ENCODE measurements at regions not wholly inside any gene's neighbourhood (a gene's known extent, or its start where the extent isn't known, plus 50 kb on each side); places are given as distances from the start of the nearest gene placed in this dataset.

DNA sequence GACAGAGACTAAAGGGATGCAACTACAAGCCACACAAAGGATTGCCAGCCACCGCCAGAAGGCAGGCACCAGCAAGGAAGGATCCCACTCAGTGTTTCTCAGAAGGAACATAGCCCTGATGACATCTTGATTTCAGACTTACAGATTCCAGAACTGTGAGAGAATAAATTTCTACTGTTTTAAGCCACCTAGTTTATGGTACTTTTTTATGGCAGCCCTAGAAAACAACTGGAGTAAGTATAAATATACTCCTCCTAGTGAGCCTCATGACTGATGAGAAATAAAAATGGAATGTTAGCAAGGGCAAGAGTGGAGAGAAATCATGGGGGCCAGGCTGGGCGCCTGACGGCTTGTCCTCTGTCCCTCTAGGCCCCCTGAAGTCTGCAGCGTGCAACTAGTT, 307.3 kb downstream of the PIK3R1 start:
- TF ChIP-seq, protein P1, sequence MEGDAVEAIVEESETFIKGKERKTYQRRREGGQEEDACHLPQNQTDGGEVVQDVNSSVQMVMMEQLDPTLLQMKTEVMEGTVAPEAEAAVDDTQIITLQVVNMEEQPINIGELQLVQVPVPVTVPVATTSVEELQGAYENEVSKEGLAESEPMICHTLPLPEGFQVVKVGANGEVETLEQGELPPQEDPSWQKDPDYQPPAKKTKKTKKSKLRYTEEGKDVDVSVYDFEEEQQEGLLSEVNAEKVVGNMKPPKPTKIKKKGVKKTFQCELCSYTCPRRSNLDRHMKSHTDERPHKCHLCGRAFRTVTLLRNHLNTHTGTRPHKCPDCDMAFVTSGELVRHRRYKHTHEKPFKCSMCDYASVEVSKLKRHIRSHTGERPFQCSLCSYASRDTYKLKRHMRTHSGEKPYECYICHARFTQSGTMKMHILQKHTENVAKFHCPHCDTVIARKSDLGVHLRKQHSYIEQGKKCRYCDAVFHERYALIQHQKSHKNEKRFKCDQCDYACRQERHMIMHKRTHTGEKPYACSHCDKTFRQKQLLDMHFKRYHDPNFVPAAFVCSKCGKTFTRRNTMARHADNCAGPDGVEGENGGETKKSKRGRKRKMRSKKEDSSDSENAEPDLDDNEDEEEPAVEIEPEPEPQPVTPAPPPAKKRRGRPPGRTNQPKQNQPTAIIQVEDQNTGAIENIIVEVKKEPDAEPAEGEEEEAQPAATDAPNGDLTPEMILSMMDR (conservative IDR thresholded peaks at IDR 0.05; ENCODE audit: low read length): no peak
- TF ChIP-seq EZH2phosphoT487 (IDR thresholded peaks at IDR 0.05; ENCODE audit: borderline replicate concordance, low read depth, low read length): no peak
